GM18519 (cell line): ENCODE measurements at regions not wholly inside any gene's neighbourhood (a gene's known extent, or its start where the extent isn't known, plus 50 kb on each side); places are given as distances from the start of the nearest gene placed in this dataset.
"Not testable (repeated sequence)": the region's sequence is repeated elsewhere in the genome, so short reads cannot be mapped to it uniquely, and the experiment has no call there.

Source experiments
- ATAC-seq: cut with Tn5 transposase; IDR thresholded peaks from one replicate; pipeline ENCODE4 v1.9.1; 2021; ENCODE audit warnings: mild to moderate bottlenecking, moderate library complexity; ENCODE audit not compliant: unreplicated experiment, low FRiP score

DNA sequence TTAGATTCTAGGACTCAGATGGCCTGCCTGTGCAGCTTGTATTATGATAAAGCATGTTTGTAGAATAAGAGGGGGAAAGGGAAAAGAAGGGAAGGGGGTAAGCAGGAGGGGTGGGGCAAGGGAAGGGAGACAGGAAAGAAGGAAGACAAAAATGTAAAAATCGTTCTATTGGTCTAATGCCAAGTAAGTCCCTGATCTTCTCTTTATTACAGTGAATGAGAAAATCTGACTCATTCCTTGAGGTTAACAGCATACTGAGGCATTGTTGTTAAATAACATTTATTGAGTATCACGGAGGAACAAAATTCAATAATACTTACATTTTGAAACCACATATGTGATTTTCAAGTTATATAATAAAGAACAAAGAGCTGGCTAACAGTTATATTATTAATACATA lies 1534.7 kb downstream of the OLFM4 start:
- ATAC-seq = no peak

DNA sequence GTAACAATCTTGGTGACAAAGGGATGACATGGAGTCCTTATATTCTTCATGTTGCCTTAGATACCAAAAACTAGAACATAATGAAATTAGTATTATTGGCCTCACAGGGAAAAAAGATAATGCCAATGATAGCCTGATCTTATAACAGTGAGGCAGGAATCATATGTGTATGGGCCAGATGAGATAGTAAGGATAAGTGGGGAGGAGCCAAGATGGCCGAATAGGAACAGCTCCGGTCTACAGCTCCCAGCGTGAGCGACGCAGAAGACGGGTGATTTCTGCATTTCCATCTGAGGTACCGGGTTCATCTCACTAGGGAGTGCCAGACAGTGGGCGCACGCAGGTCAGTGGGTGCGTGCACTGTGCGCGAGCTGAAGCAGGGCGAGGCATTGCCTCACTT lies 1543.4 kb downstream of the OLFM4 start:
- ATAC-seq = not testable (repeated sequence)

DNA sequence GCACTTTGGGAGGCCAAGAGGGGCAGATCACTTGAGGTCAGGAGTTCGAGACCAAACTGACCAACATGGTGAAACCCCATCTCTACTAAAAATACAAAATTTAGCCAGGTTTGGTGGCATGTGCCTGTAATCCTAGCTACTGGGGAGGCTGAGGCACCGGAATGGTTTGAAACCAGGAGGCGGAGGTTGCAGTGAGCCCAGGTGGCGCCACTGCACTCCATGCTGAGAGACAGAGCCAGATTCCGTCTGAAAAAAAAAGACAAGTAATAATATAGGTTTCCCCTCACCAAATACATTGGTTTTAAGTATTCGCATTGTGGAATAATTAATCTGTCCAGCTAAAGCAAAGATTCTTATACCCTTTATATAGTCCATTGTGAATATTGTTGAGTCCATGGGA lies 1544.6 kb downstream of the OLFM4 start:
- no peak for ATAC-seq

DNA sequence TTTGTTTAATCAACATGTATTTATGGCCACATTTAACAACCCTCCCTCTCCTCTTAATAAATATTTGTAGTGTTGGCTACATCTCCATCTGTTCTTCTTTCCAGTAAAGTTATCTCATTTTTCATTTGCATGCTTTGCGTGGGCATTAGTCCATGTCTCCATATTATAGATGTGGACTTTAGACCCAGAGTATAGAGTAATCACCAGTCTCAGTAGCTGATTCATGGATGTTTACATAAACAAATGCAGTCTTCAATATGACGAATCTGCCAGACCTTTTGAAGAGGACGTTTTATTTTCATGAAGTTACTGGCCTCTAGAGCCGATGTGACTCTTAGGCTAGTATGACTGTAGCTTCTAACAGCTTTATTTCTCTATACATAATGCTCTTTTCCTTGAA lies 1546.2 kb downstream of the OLFM4 start:
- no peak for ATAC-seq

DNA sequence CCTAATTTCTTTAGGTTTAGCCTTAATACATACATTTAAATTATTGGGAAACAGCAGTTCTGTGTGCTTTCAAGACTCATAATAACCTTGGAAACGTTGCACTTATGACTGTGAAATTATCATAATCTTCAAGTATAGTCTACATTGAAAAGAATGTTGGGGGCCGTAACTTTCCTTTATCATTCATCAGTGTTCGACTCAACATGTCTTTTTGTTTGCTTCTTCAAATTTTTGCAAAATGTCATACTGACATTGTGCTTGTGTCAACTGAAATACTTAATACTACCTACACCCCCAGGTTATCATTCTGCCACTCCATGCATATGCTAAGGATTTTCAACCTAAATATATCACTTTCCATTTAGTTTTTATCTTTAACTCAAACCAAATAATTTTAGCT lies 1562.9 kb downstream of the OLFM4 start:
- no peak for ATAC-seq

DNA sequence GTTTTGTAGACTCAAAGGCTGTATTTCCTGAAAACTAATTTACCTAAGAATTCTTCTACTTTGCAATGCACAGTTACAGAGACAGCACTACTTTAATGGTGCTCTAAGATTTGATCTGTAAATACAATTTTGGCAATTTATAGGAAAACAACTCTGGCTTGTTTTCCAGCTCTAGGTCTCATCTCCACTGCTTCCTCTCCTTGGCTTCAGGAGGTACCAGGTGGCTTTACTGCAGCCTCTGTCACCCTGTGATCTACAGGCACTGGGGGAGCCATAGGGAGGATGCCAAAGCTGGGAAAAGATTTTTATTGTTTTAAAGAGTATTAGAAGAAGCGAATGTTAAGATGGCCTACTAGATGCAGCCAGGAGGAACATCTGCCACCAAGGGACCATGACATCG lies 1563.6 kb downstream of the OLFM4 start:
- ATAC-seq = no peak

DNA sequence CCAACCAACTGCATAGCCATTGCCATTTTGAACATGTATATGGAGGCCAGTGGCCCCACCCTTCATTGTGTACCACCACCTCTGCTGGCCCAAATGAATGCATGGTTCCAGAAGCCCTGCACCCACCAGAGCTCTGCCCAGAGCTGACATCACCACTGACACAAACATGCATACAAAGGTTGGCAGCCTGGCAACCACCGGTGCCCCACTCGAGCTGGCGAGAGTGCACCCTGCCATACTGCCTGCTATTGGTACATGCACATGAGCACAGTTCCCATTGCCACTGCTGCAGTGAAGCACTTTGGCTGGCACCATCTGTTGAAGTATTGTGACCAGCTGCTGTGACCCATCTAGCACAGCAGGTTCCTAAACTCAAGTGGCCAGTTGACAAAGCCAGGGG lies 1564.9 kb downstream of the OLFM4 start:
- no peak for ATAC-seq

DNA sequence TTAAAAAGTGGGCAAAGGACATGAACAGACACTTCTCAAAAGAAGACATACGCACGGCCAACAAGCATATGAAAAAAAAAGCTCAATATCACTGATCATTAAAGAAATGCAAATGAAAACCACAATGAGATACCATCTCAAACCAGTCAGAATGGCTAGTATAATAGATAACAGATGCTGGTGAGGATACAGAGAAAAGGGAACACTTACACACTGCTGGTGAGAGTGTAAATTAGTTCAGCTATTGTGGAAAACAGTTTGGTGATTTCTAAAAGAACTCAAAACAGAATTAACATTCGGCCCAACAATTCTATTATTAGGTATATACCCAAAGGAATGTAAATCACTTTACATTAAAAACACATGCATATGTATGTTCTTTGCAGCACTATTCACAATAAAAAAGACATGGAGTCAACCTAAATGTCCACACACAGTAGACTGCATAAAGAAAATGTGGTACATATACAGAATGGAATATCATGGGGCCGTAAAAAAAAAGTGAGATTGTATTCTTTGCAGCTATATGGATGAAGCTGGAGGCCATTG lies 1569.0 kb downstream of the OLFM4 start:
- ATAC-seq = no peak

DNA sequence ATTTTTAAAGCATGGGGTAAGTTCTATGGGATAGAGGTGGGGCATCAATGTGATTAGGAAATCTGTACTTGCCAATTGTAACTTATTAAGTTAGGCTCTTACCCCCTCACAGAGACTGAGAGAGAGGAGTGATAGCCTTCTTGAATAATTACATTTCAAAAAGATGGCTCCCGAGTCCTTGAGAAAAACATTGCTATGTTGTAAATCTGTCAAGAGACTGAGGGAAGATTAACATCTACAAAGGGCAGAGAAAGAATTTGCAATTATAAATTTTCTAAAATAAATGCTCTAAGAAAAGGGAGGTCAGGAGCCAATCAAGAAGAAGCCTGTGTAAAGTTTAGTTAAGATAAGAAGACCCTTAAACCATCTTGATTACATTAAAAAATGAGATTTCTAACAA lies 1570.8 kb downstream of the OLFM4 start:
- no peak for ATAC-seq

DNA sequence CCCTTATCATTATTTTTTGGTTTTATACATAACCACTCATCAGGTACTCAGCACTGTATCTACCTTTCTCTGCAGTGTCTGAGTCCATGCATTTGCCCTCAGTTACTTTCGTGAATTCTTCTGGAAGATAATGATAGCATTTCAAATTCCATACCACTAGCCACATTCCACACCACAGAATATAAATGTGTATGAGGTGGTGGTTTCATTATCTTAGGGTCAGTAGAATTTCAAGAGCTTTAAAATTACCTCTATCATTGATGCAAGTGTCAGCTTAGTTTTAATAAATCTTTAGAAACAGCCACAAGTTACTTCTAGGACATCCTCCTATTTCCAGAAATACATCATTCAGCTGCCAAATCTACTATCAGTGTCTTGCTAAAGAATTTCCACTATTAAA lies 1578.3 kb downstream of the OLFM4 start:
- no peak for ATAC-seq

DNA sequence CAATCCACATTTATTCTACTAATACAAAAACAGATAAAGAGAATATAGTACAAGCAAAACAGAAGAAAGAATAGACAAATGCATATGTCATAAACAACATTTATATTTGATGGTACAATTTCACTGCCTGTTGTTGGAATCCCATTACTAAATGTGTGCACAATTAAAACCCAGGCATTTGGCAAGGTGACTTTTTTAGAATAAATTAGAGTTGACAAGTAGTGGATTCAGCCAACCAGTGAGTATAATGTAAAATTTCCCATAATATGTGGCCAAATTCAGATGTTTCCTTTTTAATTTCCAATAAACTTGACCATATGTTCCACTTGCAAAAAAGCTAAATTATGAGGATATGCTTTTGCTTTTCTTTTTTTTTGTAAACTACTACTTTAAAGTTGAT lies 1578.8 kb downstream of the OLFM4 start:
- no peak for ATAC-seq

DNA sequence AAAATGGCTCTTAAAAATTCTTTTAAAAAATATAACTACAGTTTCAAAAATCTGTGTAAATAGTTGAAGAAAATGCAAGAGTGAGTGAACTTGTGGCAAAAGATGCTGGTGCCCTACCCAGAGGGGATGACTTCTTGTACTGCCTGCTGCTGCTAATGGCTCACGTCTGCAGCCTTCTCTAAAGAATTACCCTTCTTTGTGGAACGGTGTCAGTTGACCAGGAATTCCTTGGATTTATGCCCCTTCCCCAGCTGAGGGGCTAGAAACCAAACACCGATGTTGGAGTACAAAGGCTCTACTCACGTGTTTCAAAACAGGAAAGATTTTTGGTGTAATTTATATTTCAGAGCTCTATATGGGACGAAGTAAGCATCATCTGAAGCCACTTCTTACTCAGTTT lies 1582.8 kb downstream of the OLFM4 start:
- no peak for ATAC-seq

DNA sequence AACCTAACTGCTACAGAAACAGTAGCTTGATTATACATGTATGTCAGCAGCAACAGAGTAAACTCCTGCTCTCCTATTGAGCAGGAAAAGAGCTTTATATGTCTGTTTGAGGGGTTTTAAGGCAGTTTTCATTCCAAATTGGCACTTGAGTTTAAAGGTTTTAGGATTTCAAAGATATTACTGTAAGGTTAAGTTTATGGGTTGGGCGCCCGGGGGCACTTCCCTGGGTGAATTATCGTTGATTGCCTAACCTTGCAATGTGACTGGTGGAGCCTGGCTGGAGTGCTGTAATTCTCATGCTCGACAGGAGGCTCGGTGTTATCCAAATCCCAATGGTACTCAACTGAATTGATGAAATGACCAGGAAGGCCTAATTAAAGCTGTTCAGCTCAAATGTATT lies 1586.1 kb downstream of the OLFM4 start:
- no peak for ATAC-seq

DNA sequence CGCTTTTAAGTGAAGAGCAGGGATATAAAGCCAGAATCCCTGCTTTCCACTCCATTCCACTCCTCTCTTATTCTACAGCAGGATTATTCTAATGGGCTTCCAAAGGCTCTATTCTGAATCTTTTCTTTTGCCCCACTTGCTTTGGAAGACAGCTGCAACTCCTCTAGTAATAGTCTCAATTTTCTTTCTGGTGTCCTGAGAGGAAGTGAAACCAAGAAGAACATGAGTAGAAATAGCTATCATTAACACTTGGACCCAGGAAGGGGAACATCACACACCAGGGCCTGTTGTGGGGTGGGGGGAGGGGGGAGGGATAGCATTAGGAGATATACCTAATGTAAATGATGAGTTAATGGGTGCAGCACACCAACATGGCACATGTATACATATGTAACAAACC lies 1597.9 kb downstream of the OLFM4 start:
- not testable (repeated sequence) for ATAC-seq

DNA sequence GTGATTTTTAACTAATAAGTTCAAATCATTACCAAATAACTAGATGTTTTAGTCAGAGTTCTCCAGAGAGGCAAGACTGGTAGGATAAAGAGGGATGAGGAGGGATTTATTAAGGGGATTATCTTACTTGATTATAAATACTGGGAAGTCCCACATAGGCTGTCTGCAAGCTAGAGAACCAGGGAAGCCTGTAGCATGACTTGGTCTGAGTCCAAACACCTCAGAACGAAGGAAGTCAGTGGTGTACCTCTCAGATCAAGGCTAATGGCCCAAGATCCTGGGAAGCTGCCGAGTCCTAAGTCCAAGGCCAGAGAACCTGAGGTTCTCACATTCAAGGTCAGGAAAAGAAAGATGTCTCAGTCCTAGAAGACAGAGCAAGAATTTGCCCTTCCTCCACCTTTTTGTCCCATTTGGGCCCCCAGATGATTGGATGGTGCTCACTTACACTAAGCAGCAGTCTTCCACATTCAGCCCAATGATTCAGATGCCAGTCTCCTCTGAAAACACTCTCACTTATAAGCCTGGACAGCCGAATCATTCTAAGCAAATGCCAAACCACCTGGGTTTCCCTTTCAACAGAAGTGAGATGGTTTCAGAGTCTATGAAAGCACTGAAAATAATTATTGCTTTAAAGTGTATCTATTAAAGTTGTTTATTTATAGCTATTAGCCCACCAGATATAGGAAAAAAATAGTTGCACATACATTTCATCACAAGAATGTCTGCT lies 1599.2 kb downstream of the OLFM4 start:
- no peak for ATAC-seq

DNA sequence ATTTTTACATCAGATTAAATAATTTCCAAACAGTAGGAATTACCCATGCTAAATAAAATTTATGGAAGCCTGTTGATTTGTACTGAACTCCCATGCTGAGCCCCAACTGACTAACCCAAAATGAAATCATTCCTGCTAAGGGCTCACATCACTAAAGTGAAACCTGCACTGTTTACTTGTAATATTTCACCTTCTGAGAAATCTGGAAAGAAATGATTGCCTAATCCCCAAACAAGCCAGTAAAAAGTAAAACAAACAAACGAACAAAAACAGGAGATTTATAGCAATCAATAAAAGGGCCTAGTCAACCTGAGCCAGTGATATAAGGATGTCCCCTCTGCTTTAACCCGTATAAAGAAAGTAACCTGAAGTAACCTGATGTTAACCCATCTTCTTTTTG lies 1599.8 kb downstream of the OLFM4 start:
- ATAC-seq = no peak

DNA sequence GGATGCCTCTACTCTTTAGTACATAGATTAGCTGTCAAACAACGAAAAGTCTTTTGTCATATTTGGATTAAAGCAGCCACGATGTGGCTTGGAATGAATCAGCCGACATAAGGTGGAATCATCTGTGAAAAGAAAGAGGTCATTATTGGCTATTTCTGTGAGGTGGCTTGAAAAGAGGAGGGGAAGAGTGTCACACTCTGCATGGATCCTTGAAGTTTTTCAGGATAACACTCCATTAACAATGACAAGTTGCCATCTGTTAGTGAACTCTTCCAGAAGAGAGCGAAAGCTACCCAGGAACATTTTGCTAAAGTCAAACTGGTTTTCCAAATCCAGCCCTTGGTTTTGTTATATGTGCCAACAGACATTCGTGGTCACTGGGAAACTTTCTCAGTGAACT lies 1604.8 kb downstream of the OLFM4 start:
- ATAC-seq = no peak

DNA sequence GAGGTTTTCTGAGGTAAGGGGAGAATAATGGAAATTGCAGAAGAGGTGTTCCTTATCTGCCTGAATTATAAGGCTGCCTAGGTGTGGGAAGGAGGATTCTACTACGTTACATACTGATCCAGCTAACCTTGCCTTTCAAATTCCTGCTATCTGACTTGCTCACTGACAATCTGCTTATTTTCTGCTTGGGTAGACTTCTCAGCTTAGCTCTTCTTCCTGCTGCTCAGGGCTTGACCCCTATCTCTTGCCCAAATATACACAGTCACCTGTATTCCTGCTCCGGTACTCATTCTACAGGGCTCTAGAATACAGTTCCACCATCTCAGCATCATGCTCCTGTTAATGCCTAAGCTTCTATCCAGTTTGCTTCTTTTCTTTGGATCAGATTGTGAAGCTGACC lies 1607.6 kb downstream of the OLFM4 start:
- no peak for ATAC-seq

DNA sequence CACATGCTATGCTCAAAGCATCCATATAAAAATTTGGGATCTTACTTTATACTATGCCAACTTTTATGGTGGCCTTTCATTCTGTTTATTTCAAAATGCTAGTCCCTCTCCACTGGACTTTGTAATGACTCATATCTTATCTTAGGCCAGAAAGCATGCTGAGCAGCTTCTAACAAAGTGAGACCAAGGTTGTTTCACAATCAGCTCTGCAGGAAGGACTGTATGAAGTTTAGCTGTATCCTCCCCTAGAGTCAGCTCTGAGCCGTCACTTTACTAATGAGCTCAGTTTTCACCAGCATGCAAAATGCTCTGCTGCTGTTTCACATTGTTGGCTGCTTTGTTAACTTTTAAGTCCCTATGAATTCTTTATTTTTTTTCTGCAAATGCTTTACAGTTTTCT lies 1608.8 kb downstream of the OLFM4 start:
- no peak for ATAC-seq

DNA sequence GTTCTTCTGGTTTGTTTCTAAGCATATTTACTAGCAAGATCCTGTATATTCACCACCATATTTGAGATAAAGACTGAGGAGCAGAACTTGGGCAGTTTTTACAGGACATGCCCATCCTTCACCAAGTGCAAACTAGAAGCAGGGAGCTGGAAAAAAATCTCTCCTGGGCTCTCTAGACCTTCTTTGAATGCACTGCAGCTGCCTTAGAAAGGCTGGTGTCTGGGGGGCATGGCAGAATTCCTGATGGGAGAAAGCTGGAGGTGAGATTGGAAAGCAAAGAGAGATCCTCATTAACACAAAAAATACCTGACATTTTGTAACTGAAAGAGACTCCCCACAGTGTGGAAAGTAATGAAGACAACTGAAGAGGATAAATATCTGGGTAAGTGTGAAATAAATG lies 1612.1 kb downstream of the OLFM4 start:
- no peak for ATAC-seq

DNA sequence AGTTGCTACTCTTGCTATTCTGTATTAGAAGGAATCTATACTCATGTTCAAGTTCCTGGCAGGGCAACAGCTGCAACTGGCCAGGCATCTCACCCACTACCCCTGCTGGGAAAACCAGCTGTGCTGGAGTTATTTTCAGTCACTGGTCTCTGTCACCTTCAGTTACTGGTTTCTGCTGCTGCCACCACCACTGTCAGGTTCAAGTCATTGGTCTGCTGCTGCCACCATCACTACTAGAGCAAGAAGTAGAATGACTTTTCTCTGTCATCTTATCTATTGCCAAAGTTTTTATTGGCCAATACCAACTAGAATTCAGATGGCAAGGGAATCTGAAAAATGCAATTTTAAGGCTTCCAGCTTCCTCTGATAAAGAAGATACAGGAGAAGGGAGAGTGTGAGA lies 1615.2 kb downstream of the OLFM4 start:
- no peak for ATAC-seq

DNA sequence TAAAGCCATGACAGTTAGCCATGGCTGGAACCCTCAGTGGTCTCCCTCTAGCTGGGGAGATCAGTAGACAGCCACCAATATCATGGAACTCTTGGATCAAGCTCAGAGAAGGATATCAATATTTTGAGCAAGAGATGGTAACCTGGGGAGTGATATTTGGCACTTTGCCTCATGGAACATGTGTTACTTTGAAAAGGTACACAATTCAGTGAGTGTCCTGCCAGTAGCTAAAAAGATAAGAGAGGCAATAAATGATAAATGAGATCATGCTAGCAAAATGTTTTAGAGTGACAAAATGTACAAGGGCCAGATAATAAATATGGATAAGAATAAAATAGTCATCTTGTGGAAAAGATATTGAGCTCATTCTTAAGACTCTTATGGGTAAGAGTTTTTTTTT lies 1618.7 kb downstream of the OLFM4 start:
- ATAC-seq = no peak

DNA sequence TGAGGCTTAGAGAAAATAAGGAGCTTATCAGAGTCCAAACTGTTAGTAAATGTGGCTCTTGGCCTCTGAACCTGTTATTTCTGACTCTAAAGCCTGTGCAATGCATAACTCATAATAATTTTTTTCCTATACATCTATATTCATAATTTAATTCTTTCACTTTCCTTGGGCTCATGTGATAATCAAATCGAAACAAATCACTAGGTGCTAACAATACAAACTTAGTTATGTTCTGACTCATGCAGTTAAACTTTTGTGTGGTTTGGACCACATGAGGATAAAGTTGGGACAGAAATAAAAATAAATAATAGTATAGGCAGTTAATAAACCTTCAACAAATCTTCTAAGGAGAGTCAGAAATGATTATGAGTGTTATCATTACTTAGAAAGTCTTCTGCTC lies 1629.0 kb downstream of the OLFM4 start:
- ATAC-seq = no peak
